MV-4-11 (cell line): ENCODE measurements at regions not wholly inside any gene's neighbourhood (a gene's known extent, or its start where the extent isn't known, plus 50 kb on each side); places are given as distances from the start of the nearest gene placed in this dataset.

Experiments used
- DNase-seq: peaks from one replicate; lab custom pipeline; 2025; lab: John Stamatoyannopoulos, UW

GRCh38 chr13:100855151-100855550 is 180.6 kb upstream of the TMTC4 start:
- DNase-seq = peak; percentile 75

GRCh38 chr13:100854006-100854405 is 179.4 kb upstream of the TMTC4 start:
- no peak for DNase-seq

GRCh38 chr13:100853434-100853833 is 178.8 kb upstream of the TMTC4 start:
- DNase-seq = no peak

- peak; percentile 30 for DNase-seq
Observed at GRCh38 chr13:100852146-100852545, 177.6 kb upstream of the TMTC4 start.

GRCh38 chr13:100848304-100848703 is 173.7 kb upstream of the TMTC4 start:
- no peak for DNase-seq

- DNase-seq = no peak
Observed at GRCh38 chr13:100845128-100845757, 170.6 kb upstream of the TMTC4 start.

GRCh38 chr13:100842136-100842535 is 167.5 kb upstream of the TMTC4 start:
- DNase-seq = no peak

GRCh38 chr13:100838387-100838786 is 163.8 kb upstream of the TMTC4 start:
- no peak for DNase-seq

- no peak for DNase-seq
Observed at GRCh38 chr13:100837631-100838030, 163.0 kb upstream of the TMTC4 start.

- DNase-seq = no peak
Observed at GRCh38 chr13:100836711-100837110, 162.1 kb upstream of the TMTC4 start.

- DNase-seq = no peak
Observed at GRCh38 chr13:100835695-100836094, 161.1 kb upstream of the TMTC4 start.

- DNase-seq = no peak
Observed at GRCh38 chr13:100833427-100833826, 158.8 kb upstream of the TMTC4 start.

GRCh38 chr13:100828226-100828625 is 153.6 kb upstream of the TMTC4 start:
- peak; percentile 39 for DNase-seq

GRCh38 chr13:100827489-100828176 is 153.0 kb upstream of the TMTC4 start:
- no peak for DNase-seq

GRCh38 chr13:100826441-100826840 is 151.8 kb upstream of the TMTC4 start:
- no peak for DNase-seq

- no peak for DNase-seq
Observed at GRCh38 chr13:100825557-100825956, 151.0 kb upstream of the TMTC4 start.

GRCh38 chr13:100824366-100824765 is 149.8 kb upstream of the TMTC4 start:
- DNase-seq = no peak

- DNase-seq = no peak
Observed at GRCh38 chr13:100823448-100823847, 148.9 kb upstream of the TMTC4 start.

- DNase-seq = no peak
Observed at GRCh38 chr13:100822871-100823443, 148.4 kb upstream of the TMTC4 start.

- peak; percentile 9 for DNase-seq
Observed at GRCh38 chr13:100818711-100819110, 144.1 kb upstream of the TMTC4 start.

- no peak for DNase-seq
Observed at GRCh38 chr13:100817928-100818327, 143.3 kb upstream of the TMTC4 start.

GRCh38 chr13:100815476-100816046 is 141.0 kb upstream of the TMTC4 start:
- no peak for DNase-seq

GRCh38 chr13:100812982-100813584 is 138.5 kb upstream of the TMTC4 start:
- no peak for DNase-seq
